ENCODE measurements at regions not wholly inside any gene's neighbourhood (a gene's known extent, or its start where the extent isn't known, plus 50 kb on each side); places are given as distances from the start of the nearest gene placed in this dataset.
A peak's percentile ranks its signal among the peaks of the same experiment; 100 is the strongest.

DNA sequence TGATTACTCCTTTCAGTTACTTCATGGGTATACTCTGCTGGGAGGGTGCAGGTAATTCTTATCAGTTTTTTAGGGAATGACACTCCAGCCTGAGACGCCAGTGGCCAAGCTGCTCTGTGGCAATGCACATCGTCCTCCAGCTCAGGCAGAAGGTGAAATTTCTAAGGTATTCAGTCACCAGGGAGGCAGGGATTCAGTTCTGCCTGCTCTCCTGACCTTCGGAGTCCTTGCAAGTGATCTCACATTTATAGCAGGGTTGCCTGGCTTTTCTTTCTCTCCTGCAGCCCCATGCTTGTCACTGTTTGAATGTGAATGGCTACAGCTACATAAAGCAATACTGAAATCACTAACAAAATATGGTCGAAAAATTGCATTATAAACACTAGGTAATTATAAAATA is 1447.5 kb downstream of the EFNB2 start:
- Histone ChIP-seq H3K4me1 (ENCODE audit: insufficient read depth, low read length) (no peaks in the 10 kb centered on the region), H3K79me2 (ENCODE audit: insufficient read depth, low read length) (no peaks in the 10 kb centered on the region), H2AFZ (ENCODE audit: low read depth, low read length) (peak overlapping the region; percentile 36; the same call in 1 of the 2 replicates), H3K9me3 (ENCODE audit: insufficient read depth, low read length, severe bottlenecking) (no peaks in the 10 kb centered on the region), H3K27ac (ENCODE audit: low read length) (no peak overlapping the region), H3K9ac (ENCODE audit: low read depth, low read length) (no peak overlapping the region), H3K4me3 (ENCODE audit: low read depth in 1 of 2, low read length in 2 of 2) (no peak overlapping the region), H4K20me1 (ENCODE audit: insufficient read depth, low read length) (no peaks in the 10 kb centered on the region), H3K27me3 (ENCODE audit: insufficient read depth, low read length, poor library complexity) (no peaks in the 10 kb centered on the region), H3K4me2 (ENCODE audit: insufficient read depth, low read length) (no peak overlapping the region), H3K36me3 (ENCODE audit: insufficient read depth, low read length) (no peaks in the 10 kb centered on the region)
- ATAC-seq (ENCODE audit: insufficient read depth, low read depth) (no peak), DNase-seq (no peak)
- no peak for TF ChIP-seq EZH2 (IDR thresholded peaks at IDR 0.05; ENCODE audit: borderline replicate concordance, low read depth, low read length, severe bottlenecking)
- TF ChIP-seq, protein P1, sequence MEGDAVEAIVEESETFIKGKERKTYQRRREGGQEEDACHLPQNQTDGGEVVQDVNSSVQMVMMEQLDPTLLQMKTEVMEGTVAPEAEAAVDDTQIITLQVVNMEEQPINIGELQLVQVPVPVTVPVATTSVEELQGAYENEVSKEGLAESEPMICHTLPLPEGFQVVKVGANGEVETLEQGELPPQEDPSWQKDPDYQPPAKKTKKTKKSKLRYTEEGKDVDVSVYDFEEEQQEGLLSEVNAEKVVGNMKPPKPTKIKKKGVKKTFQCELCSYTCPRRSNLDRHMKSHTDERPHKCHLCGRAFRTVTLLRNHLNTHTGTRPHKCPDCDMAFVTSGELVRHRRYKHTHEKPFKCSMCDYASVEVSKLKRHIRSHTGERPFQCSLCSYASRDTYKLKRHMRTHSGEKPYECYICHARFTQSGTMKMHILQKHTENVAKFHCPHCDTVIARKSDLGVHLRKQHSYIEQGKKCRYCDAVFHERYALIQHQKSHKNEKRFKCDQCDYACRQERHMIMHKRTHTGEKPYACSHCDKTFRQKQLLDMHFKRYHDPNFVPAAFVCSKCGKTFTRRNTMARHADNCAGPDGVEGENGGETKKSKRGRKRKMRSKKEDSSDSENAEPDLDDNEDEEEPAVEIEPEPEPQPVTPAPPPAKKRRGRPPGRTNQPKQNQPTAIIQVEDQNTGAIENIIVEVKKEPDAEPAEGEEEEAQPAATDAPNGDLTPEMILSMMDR (IDR thresholded peaks at IDR 0.05; ENCODE audit: borderline replicate concordance, extremely low read depth, low read length, poor library complexity, severe bottlenecking): no peak

DNA sequence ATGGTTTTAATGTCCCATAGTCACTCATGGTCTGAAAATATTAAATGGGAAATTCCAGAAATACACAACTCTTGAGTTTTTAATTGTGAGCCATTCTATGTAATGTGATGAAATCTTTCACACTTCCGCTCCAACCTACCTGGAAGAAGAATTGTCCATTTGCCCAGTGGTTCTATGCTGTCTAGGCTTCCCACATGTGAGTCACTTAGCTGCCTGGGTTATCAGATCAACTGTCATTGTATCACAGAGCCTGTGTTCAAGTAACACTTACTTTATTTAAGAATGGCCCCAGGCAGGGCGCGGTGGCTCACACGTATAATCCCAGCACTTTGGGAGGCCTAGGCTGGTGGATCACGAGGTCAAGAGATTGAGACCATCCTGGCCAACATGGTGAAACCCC is 1450.5 kb downstream of the EFNB2 start:
- Histone ChIP-seq H3K4me3 (ENCODE audit: low read depth in 1 of 2, low read length in 2 of 2) (no peak overlapping the region), H3K4me1 (ENCODE audit: insufficient read depth, low read length) (no peaks in the 10 kb centered on the region), H3K4me2 (ENCODE audit: insufficient read depth, low read length) (no peak overlapping the region), H4K20me1 (ENCODE audit: insufficient read depth, low read length) (no peaks in the 10 kb centered on the region), H3K9ac (ENCODE audit: low read depth, low read length) (no peak overlapping the region), H2AFZ (ENCODE audit: low read depth, low read length) (no peak overlapping the region), H3K36me3 (ENCODE audit: insufficient read depth, low read length) (no peaks in the 10 kb centered on the region), H3K79me2 (ENCODE audit: insufficient read depth, low read length) (no peaks in the 10 kb centered on the region), H3K27ac (ENCODE audit: low read length) (no peak overlapping the region), H3K27me3 (ENCODE audit: insufficient read depth, low read length, poor library complexity) (no peaks in the 10 kb centered on the region), H3K9me3 (ENCODE audit: insufficient read depth, low read length, severe bottlenecking) (no peaks in the 10 kb centered on the region)
- DNase-seq: no peak
- TF ChIP-seq EZH2 (IDR thresholded peaks at IDR 0.05; ENCODE audit: borderline replicate concordance, low read depth, low read length, severe bottlenecking): no peak
- TF ChIP-seq, protein P1 (IDR thresholded peaks at IDR 0.05; ENCODE audit: borderline replicate concordance, extremely low read depth, low read length, poor library complexity, severe bottlenecking): no peak
- ATAC-seq (ENCODE audit: insufficient read depth, low read depth): no peak

DNA sequence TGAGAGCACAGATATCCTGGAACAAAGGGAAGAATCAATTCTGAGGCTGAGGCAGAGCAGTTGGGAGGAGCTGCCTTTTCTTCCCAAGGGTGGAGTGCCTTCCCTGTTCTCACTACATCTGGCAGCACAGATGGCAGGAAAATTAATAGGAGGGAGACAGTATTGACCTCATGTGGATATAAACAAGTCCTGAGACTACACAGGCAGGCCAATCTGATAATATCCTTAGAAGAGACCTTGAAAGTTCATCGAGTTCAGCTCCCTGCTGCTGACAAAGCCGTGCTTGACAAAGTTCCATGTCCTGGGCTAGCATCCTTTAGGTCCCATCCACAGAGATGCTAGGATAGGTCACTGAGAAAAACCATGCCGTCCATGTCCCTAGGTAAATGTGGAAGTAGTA is 1451.5 kb downstream of the EFNB2 start:
- H3K27ac ChIP-seq (ENCODE audit: low read length): no peak overlapping the region
- TF ChIP-seq, protein P1 (IDR thresholded peaks at IDR 0.05; ENCODE audit: borderline replicate concordance, extremely low read depth, low read length, poor library complexity, severe bottlenecking): no peak
- H3K9me3 ChIP-seq (ENCODE audit: insufficient read depth, low read length, severe bottlenecking): no peaks in the 10 kb centered on the region
- H2AFZ ChIP-seq (ENCODE audit: low read depth, low read length): no peak overlapping the region
- H3K9ac ChIP-seq (ENCODE audit: low read depth, low read length): no peak overlapping the region
- no peaks in the 10 kb centered on the region for H4K20me1 ChIP-seq (ENCODE audit: insufficient read depth, low read length)
- no peaks in the 10 kb centered on the region for H3K79me2 ChIP-seq (ENCODE audit: insufficient read depth, low read length)
- ATAC-seq (ENCODE audit: insufficient read depth, low read depth): no peak
- H3K4me1 ChIP-seq (ENCODE audit: insufficient read depth, low read length): no peaks in the 10 kb centered on the region
- no peak overlapping the region for H3K4me2 ChIP-seq (ENCODE audit: insufficient read depth, low read length)
- H3K36me3 ChIP-seq (ENCODE audit: insufficient read depth, low read length): no peaks in the 10 kb centered on the region
- no peak for DNase-seq
- no peaks in the 10 kb centered on the region for H3K27me3 ChIP-seq (ENCODE audit: insufficient read depth, low read length, poor library complexity)
- no peak overlapping the region for H3K4me3 ChIP-seq (ENCODE audit: low read depth in 1 of 2, low read length in 2 of 2)

DNA sequence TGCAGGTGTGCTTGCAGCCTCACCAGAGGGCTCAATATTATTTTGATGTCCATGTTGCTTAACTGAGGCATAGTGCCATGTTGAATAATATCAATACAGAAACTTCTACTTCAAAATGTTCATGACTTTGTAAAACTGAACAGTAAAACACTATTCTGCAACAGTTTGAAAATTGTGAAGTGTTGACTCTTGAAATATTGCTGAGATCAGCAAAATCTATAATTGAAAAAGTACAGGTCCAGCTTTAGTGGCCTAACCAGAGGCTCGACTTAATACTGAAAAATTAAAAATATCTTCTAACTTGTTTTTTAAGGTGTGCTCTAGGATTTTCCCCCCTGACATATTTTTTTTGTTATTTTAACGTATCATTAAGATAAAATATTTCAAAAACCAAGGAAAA is 1460.7 kb downstream of the EFNB2 start:
- no peak for TF ChIP-seq EZH2 (IDR thresholded peaks at IDR 0.05; ENCODE audit: borderline replicate concordance, low read depth, low read length, severe bottlenecking)
- TF ChIP-seq, protein P1 (IDR thresholded peaks at IDR 0.05; ENCODE audit: borderline replicate concordance, extremely low read depth, low read length, poor library complexity, severe bottlenecking): no peak
- Histone ChIP-seq H4K20me1 (ENCODE audit: insufficient read depth, low read length) (no peaks in the 10 kb centered on the region), H3K27ac (ENCODE audit: low read length) (no peak overlapping the region), H3K4me1 (ENCODE audit: insufficient read depth, low read length) (peaks cover 12% of the 10 kb centered on the region), H3K9ac (ENCODE audit: low read depth, low read length) (no peak overlapping the region), H3K79me2 (ENCODE audit: insufficient read depth, low read length) (no peaks in the 10 kb centered on the region), H2AFZ (ENCODE audit: low read depth, low read length) (no peak overlapping the region), H3K4me3 (ENCODE audit: low read depth in 1 of 2, low read length in 2 of 2) (no peak overlapping the region), H3K36me3 (ENCODE audit: insufficient read depth, low read length) (no peaks in the 10 kb centered on the region), H3K4me2 (ENCODE audit: insufficient read depth, low read length) (no peak overlapping the region), H3K9me3 (ENCODE audit: insufficient read depth, low read length, severe bottlenecking) (no peaks in the 10 kb centered on the region), H3K27me3 (ENCODE audit: insufficient read depth, low read length, poor library complexity) (no peaks in the 10 kb centered on the region)
- ATAC-seq (ENCODE audit: insufficient read depth, low read depth): no peak
- DNase-seq: no peak
